Nephron progenitor cell (in vitro differentiated cells): ENCODE measurements at regions not wholly inside any gene's neighbourhood (a gene's known extent, or its start where the extent isn't known, plus 50 kb on each side); places are given as distances from the start of the nearest gene placed in this dataset.

Experiments used
- DNase-seq: peaks from one replicate; pipeline ENCODE4 v3.0.0; 2021
- H3K27ac Mint-ChIP-seq: 2 replicates; pipeline ENCODE4 v1.8.0; 2021; ENCODE audit warnings: mild to moderate bottlenecking, moderate library complexity, mixed read lengths
- H3K27me3 Mint-ChIP-seq: 2 replicates; pipeline ENCODE4 v1.8.0; 2021; ENCODE audit warnings: mild to moderate bottlenecking, low read depth, mixed read lengths; ENCODE audit not compliant: poor library complexity
- H3K36me3 Mint-ChIP-seq: 2 replicates; pipeline ENCODE4 v1.8.0; 2021; ENCODE audit warnings: low read depth, mixed read lengths
- H3K4me1 Mint-ChIP-seq: 2 replicates; pipeline ENCODE4 v1.8.0; 2021; ENCODE audit warnings: mixed read lengths
- H3K4me3 Mint-ChIP-seq: 2 replicates; pipeline ENCODE4 v1.8.0; 2021; ENCODE audit warnings: mild to moderate bottlenecking, moderate library complexity, mixed read lengths
- H3K9me3 Mint-ChIP-seq: 2 replicates; pipeline ENCODE4 v1.8.0; 2021; ENCODE audit warnings: mild to moderate bottlenecking, moderate library complexity, mixed read lengths
- CTCF ChIP-seq: fragments of 200-600 bp; sonication (generic); IDR thresholded peaks from 2 replicates; pipeline ENCODE4 v1.5.0; 2021; ENCODE audit warnings: antibody characterized with exemption

DNA sequence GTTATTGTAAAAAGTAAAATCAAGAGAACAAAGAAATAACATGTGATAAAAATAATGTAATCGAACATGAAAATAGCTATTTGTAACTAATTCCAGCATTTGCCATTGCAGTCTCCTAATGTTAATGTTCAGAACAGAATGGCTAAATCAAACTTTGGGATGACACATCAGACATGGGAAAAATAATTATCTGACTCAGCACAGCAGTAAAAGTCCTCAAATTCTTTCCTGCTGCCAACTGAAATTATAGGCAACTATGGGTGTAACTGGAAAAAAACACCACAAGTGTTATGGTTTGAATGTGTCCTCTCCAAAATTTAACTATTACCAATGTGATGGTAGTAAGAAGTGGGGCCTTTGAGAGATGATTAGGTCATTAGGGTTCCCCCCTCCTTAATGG lies 446.7 kb downstream of the C3orf38 start:
- Mint-ChIP-seq H3K36me3 (no peaks in the 10 kb centered on the region), H3K9me3 (no peaks in the 10 kb centered on the region), H3K4me3 (no peak overlapping the region), H3K4me1 (no peaks in the 10 kb centered on the region), H3K27ac (no peak overlapping the region), H3K27me3 (peaks cover 5% of the 10 kb centered on the region)
- no peak for DNase-seq
- no peak for TF ChIP-seq CTCF

- H3K9me3 Mint-ChIP-seq = no peaks in the 10 kb centered on the region
- H3K27me3 Mint-ChIP-seq = no peaks in the 10 kb centered on the region
- no peak overlapping the region for H3K4me3 Mint-ChIP-seq
- no peak for TF ChIP-seq CTCF
- H3K27ac Mint-ChIP-seq = no peak overlapping the region
- no peaks in the 10 kb centered on the region for H3K4me1 Mint-ChIP-seq
- DNase-seq = no peak
- H3K36me3 Mint-ChIP-seq = no peaks in the 10 kb centered on the region
These were observed 461.1 kb downstream of the C3orf38 start for GRCh38 chr3:88610820-88611219.

- Mint-ChIP-seq H3K4me3 (no peak overlapping the region), H3K36me3 (no peaks in the 10 kb centered on the region), H3K27ac (no peak overlapping the region), H3K4me1 (no peaks in the 10 kb centered on the region), H3K9me3 (no peaks in the 10 kb centered on the region), H3K27me3 (no peaks in the 10 kb centered on the region)
- TF ChIP-seq CTCF = no peak
- no peak for DNase-seq
These were observed 462.1 kb downstream of the C3orf38 start for GRCh38 chr3:88611826-88612326.

GRCh38 chr3:88616413-88616812 lies 466.7 kb downstream of the C3orf38 start:
- TF ChIP-seq CTCF = no peak
- H3K36me3 Mint-ChIP-seq = no peaks in the 10 kb centered on the region
- DNase-seq = no peak
- H3K27me3 Mint-ChIP-seq = no peaks in the 10 kb centered on the region
- no peak overlapping the region for H3K27ac Mint-ChIP-seq
- no peaks in the 10 kb centered on the region for H3K9me3 Mint-ChIP-seq
- H3K4me1 Mint-ChIP-seq = no peaks in the 10 kb centered on the region
- no peak overlapping the region for H3K4me3 Mint-ChIP-seq

DNA sequence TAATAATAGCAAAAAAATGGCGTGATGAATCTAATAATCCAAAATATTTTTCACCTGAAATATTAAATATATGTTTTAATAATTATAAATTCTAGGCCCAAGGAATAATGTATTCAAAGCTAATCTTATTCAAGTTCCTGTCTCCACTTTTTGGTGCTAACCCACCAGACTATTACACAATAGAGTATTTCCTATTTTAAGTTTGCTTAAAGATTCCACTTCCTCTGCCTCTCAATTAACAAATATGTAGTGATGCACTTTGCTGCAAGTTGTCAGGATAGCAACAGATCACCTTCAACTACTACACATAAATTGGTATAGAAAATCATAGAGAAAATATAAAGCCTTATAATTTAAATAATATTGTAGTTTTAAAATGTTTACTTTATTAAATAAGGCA lies 467.5 kb downstream of the C3orf38 start:
- H3K4me3 Mint-ChIP-seq = no peak overlapping the region
- H3K27ac Mint-ChIP-seq = no peak overlapping the region
- TF ChIP-seq CTCF = no peak
- no peaks in the 10 kb centered on the region for H3K9me3 Mint-ChIP-seq
- DNase-seq = no peak
- no peaks in the 10 kb centered on the region for H3K4me1 Mint-ChIP-seq
- no peaks in the 10 kb centered on the region for H3K27me3 Mint-ChIP-seq
- H3K36me3 Mint-ChIP-seq = no peaks in the 10 kb centered on the region

- Mint-ChIP-seq H3K36me3 (no peaks in the 10 kb centered on the region), H3K9me3 (no peaks in the 10 kb centered on the region), H3K27me3 (peaks cover 3% of the 10 kb centered on the region), H3K27ac (no peak overlapping the region), H3K4me1 (no peaks in the 10 kb centered on the region), H3K4me3 (no peak overlapping the region)
- no peak for DNase-seq
- TF ChIP-seq CTCF = no peak
These were observed 468.4 kb downstream of the C3orf38 start for GRCh38 chr3:88618021-88618645.
